ENCODE measurements at regions not wholly inside any gene's neighbourhood (a gene's known extent, or its start where the extent isn't known, plus 50 kb on each side); places are given as distances from the start of the nearest gene placed in this dataset.

- no peak for TF ChIP-seq CBX3 (IDR thresholded peaks at IDR 0.05; ENCODE audit: borderline replicate concordance, low read depth)
- TF ChIP-seq RFX5 (IDR thresholded peaks at IDR 0.05; ENCODE audit: low read depth, low read length): no peak
- no peak for TF ChIP-seq MEF2A (IDR thresholded peaks at IDR 0.05; ENCODE audit: insufficient read depth, low read depth, low read length)
- TF ChIP-seq MYC (IDR thresholded peaks at IDR 0.05; ENCODE audit: insufficient read depth, insufficient read length, insufficient replicate concordance, low read length, severe bottlenecking): no peak
- TF ChIP-seq PAX8 (IDR thresholded peaks at IDR 0.05): no peak
- TF ChIP-seq CTCF (IDR thresholded peaks at IDR 0.05 in 2 of 3, conservative IDR thresholded peaks at IDR 0.05 in 1 of 3; ENCODE audit: control insufficient read depth in 2 of 3, extremely low read depth in 1 of 3, insufficient read depth in 1 of 3, low read depth in 3 of 3, low read length in 3 of 3): no peak
- TF ChIP-seq ETV6 (conservative IDR thresholded peaks at IDR 0.05 in 1 of 2, IDR thresholded peaks at IDR 0.05 in 1 of 2; ENCODE audit: borderline replicate concordance in 1 of 2, low read depth in 1 of 2): no peak
- TF ChIP-seq HCFC1 (IDR thresholded peaks at IDR 0.05; ENCODE audit: low read length): no peak
- no peak for TF ChIP-seq PBX3 (IDR thresholded peaks at IDR 0.05; ENCODE audit: insufficient replicate concordance, low read depth, low read length)
- TF ChIP-seq EZH2 (IDR thresholded peaks at IDR 0.05; ENCODE audit: borderline replicate concordance, control insufficient read depth, low read depth, low read length): no peak
- TF ChIP-seq ASH2L (IDR thresholded peaks at IDR 0.05; ENCODE audit: borderline replicate concordance, low read depth): no peak
- TF ChIP-seq ZNF274 (IDR thresholded peaks at IDR 0.05; ENCODE audit: insufficient read depth, insufficient read length): no peak
- TF ChIP-seq TBL1XR1 (IDR thresholded peaks at IDR 0.05; ENCODE audit: low read depth, low read length): no peak
- no peak for TF ChIP-seq BHLHE40 (IDR thresholded peaks at IDR 0.05; ENCODE audit: borderline replicate concordance in 1 of 2, low read depth in 2 of 2, low read length in 1 of 2)
Observed at GRCh38 chr3:64985072-64985471, 297.3 kb upstream of the ADAMTS9 start.

All from GM12878 (cell line).